K562 (cell line): ENCODE measurements at regions not wholly inside any gene's neighbourhood (a gene's known extent, or its start where the extent isn't known, plus 50 kb on each side); places are given as distances from the start of the nearest gene placed in this dataset.

Source experiments
- ATAC-seq: fragments of 200-7000 bp; cut with Tn5 transposase; 3 replicates; pipeline ENCODE4 v1.9.1; 2020; ENCODE audit warnings: moderate library complexity
- BruUV-seq: library from RNA; stranded (reverse); fragments of 400-500 nt; replicated peaks from 2 replicates; lab custom pipeline; 2021; lab: Mats Ljungman, UMichigan
- CTCF ChIA-PET: fragments of 300-600 bp; formaldehyde crosslinking; extraction: SDS; loops from one replicate; lab custom pipeline; 2021; ENCODE audit warnings: low intra/inter-chr PET ratio; lab: Yijun Ruan, JAX
- POLR2A ChIA-PET: fragments of 300-600, 350-650 bp; sonication (Branson Sonifier 250); formaldehyde crosslinking; extraction: SDS; loops from one replicate; lab custom pipeline; 2021; ENCODE audit warnings: antibody characterized with exemption, inconsistent platforms; lab: Yijun Ruan, JAX
- DNase-seq, 4 experiments: peaks; one replicate each; pipeline versions ENCODE4 v3.0.0 to v3.0.0-alpha.2; 2011 to 2018; ENCODE audit warnings: low spot score in 3 of 4, mixed read lengths in 3 of 4; ENCODE audit errors: extremely low read depth in 1 of 4
- FAIRE-seq: peaks from 2 replicates; lab custom pipeline; 2011; peaks lifted over from hg19 to GRCh38; lab: Jason Lieb, UNC
- H2AFZ ChIP-seq: 2 replicates; pipeline ENCODE4 v1.6.0; 2011; ENCODE audit warnings: low read depth, low read length, control low read depth, inconsistent platforms
- H3K27ac ChIP-seq: fragments of 200-600 bp; 3 replicates; pipeline ENCODE4 v1.8.0; 2011; ENCODE audit warnings: low read depth, mild to moderate bottlenecking, control low read depth, inconsistent platforms, low read length, moderate library complexity, mixed read lengths; ENCODE audit errors: extremely low read depth
- H3K27me3 ChIP-seq, 2 experiments: fragments of 300-600 bp in 1 of 2; 2 replicates in 1 of 2; 3 replicates in 1 of 2; pipeline versions ENCODE4 v1.6.0 to v1.8.0; 2011; ENCODE audit warnings: inconsistent platforms in 2 of 2, low read length in 2 of 2, mild to moderate bottlenecking in 1 of 2, mixed read lengths in 1 of 2, moderate library complexity in 1 of 2; ENCODE audit not compliant: control insufficient read depth in 2 of 2, insufficient read depth in 2 of 2
- H3K36me3 ChIP-seq: fragments of 300-600 bp; 3 replicates; pipeline ENCODE4 v1.8.0; 2011; ENCODE audit warnings: mild to moderate bottlenecking, low read length, inconsistent platforms; ENCODE audit not compliant: control insufficient read depth, insufficient read depth
- H3K4me1 ChIP-seq, 2 experiments: fragments of 200-600 bp in 1 of 2; replicated peaks in 1 of 2; 2 replicates in 1 of 2; 3 replicates in 1 of 2; pipeline versions ENCODE4 v1.5.1 to v1.8.0; 2011; ENCODE audit warnings: inconsistent platforms in 2 of 2, low read length in 2 of 2, mild to moderate bottlenecking in 1 of 2, mixed read lengths in 1 of 2, moderate library complexity in 1 of 2; ENCODE audit not compliant: control insufficient read depth in 2 of 2, insufficient read depth in 2 of 2
- H3K4me2 ChIP-seq: 2 replicates; pipeline ENCODE4 v1.6.1; 2011; ENCODE audit warnings: low read length, control low read depth, inconsistent platforms, mixed read lengths; ENCODE audit not compliant: insufficient read depth
- H3K4me3 ChIP-seq: fragments of 200-600 bp; sonication (generic), shearing (Covaris generic); 2 replicates; pipeline ENCODE4 v1.5.1; 2016; ENCODE audit warnings: control low read depth, inconsistent platforms
- H3K79me2 ChIP-seq: fragments of 200-600 bp; 3 replicates; pipeline ENCODE4 v1.8.0; 2011; ENCODE audit warnings: low read length, inconsistent platforms; ENCODE audit not compliant: control insufficient read depth, insufficient read depth
- H3K9ac ChIP-seq, 2 experiments: 2 replicates each; pipeline versions ENCODE4 v1.6.0 to v1.6.1; 2011; ENCODE audit warnings: low read depth in 2 of 2, low read length in 2 of 2, control low read depth in 1 of 2, inconsistent platforms in 1 of 2, mild to moderate bottlenecking in 1 of 2, mixed read lengths in 1 of 2; ENCODE audit not compliant: insufficient read depth in 1 of 2
- H3K9me1 ChIP-seq: one replicate; pipeline ENCODE4 v1.6.0; 2011; ENCODE audit warnings: inconsistent platforms, mild to moderate bottlenecking, low read length, moderate library complexity; ENCODE audit not compliant: control insufficient read depth, insufficient read depth
- H3K9me3 ChIP-seq: replicated peaks from 2 replicates; pipeline ENCODE4 v1.5.1; 2011; ENCODE audit warnings: low read depth, low read length, inconsistent platforms; ENCODE audit not compliant: control insufficient read depth, insufficient read depth
- H4K20me1 ChIP-seq: replicated peaks from 2 replicates; pipeline ENCODE4 v1.6.1; 2011; ENCODE audit warnings: low read length, inconsistent platforms, mixed read lengths; ENCODE audit not compliant: control insufficient read depth, insufficient read depth
- SIX5 ChIP-seq, 2 experiments: IDR thresholded peaks; 2 replicates each; pipeline ENCODE4 v1.6.1; 2011; ENCODE audit warnings: low read length in 2 of 2, borderline replicate concordance in 1 of 2, low read depth in 1 of 2, mild to moderate bottlenecking in 1 of 2, moderate library complexity in 1 of 2; ENCODE audit not compliant: insufficient read depth in 1 of 2
- SMC3 ChIP-seq: conservative IDR thresholded peaks from 2 replicates; pipeline ENCODE4 v1.6.1; 2011; ENCODE audit warnings: low read depth, low read length, improper control_type of control experiment; ENCODE audit not compliant: insufficient read depth
- TAF1 ChIP-seq: IDR thresholded peaks from 2 replicates; pipeline ENCODE4 v1.6.1; 2011; ENCODE audit warnings: mild to moderate bottlenecking, low read length, moderate library complexity; ENCODE audit not compliant: insufficient read depth, control insufficient read depth, severe bottlenecking; ENCODE audit errors: extremely low read depth
- ZNF143 ChIP-seq: sonication (generic); formaldehyde crosslinking; IDR thresholded peaks from 2 replicates; pipeline ENCODE4 v1.9.0; 2022; ENCODE audit warnings: mild to moderate bottlenecking, missing genetic modification reagents
- ZNF197 ChIP-seq: fragments of 200-800 bp; sonication (Bioruptor generic); IDR thresholded peaks from 2 replicates; pipeline ENCODE4 v1.6.1; 2016; ENCODE audit warnings: low read depth, missing genetic modification characterization, missing compliant biosample characterization
- ZNF324 ChIP-seq: fragments of 250-450 bp; sonication (Bioruptor Pico); IDR thresholded peaks from 2 replicates; pipeline ENCODE4 v1.4.0; 2020; ENCODE audit warnings: mild to moderate bottlenecking
- ZNF592 ChIP-seq: fragments of 450-650 bp; IDR thresholded peaks from 2 replicates; pipeline ENCODE4 v1.6.1; 2017; ENCODE audit warnings: antibody characterized with exemption, mild to moderate bottlenecking
- ZNF717 ChIP-seq: fragments of 250-450 bp; sonication (Bioruptor Pico); IDR thresholded peaks from 2 replicates; pipeline ENCODE4 v1.5.0; 2021
- in situ Hi-C: fragments of 300-500 bp; cut with MboI; formaldehyde crosslinking; loops from 4 replicates; pipeline ENCODE4 v1.15.0; 2018; ENCODE audit warnings: inconsistent platforms, mixed read lengths
- intact Hi-C: fragments of 100-400 bp; cut with micrococcal nuclease; formaldehyde crosslinking; loops from 2 replicates; pipeline ENCODE4 v1.14.2; 2022

DNA sequence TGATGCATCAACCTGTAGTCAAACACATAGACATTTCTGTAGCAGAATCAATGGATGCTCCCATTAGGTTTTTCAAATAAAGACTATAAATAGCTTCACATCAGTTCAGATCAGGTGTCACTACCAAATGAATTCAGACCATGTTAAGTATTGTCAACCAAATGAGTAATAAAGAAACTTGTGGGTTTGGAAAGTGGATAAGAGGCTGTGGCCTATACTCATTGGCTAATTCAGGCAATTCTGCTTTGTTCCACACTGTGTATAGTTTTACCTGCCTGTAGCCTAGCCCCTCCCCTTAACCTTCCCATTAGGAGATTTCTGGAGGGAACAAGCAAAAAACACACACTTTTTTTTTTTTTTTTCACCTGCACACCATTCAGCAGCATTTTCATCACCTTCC lies 321.2 kb downstream of the HLX start:
- H2AFZ ChIP-seq: no peak overlapping the region
- H3K27me3 ChIP-seq: no peaks in the 10 kb centered on the region
- in situ Hi-C loops: loop anchor here (5.0 to 10.0 kb wide), 2 partner anchors 328 to 386 kb away; no protein-coding TSS in a partner anchor
- TF ChIP-seq ZNF324 (no peak), ZNF717 (CRISPR knock-in tag) (no peak), SMC3 (no peak), ZNF197 (no peak), SIX5 (IDR thresholded peaks at IDR 0.05; ENCODE audit: borderline replicate concordance in 1 of 2, insufficient read depth in 1 of 2, low read depth in 1 of 2, low read length in 2 of 2) (no peak), TAF1 (no peak), ZNF592 (no peak), ZNF143 (no peak)
- ATAC-seq (no peak), FAIRE-seq (no peak), DNase-seq (no peak)
- no peaks in the 10 kb centered on the region for H3K4me1 ChIP-seq
- H3K9ac ChIP-seq: no peak overlapping the region
- no peaks in the 10 kb centered on the region for H3K79me2 ChIP-seq
- no peaks in the 10 kb centered on the region for H3K9me1 ChIP-seq
- H3K36me3 ChIP-seq: no peaks in the 10 kb centered on the region
- ChIA-PET POLR2A (no interaction called here), CTCF (no interaction called here)
- H3K4me3 ChIP-seq: no peak overlapping the region
- H3K4me2 ChIP-seq: no peak overlapping the region
- H3K9me3 ChIP-seq: no peaks in the 10 kb centered on the region
- H4K20me1 ChIP-seq: no peaks in the 10 kb centered on the region
- no TSS peak for BruUV-seq
- intact Hi-C loops: loop anchor here (5.0 kb wide), 2 partner anchors 208 to 1257 kb away; no protein-coding TSS in a partner anchor
- no peak overlapping the region for H3K27ac ChIP-seq
